Testis (tissue), 2 donors: ENCODE measurements at regions not wholly inside any gene's neighbourhood (a gene's known extent, or its start where the extent isn't known, plus 50 kb on each side); places are given as distances from the start of the nearest gene placed in this dataset.

Experiments used
- POLR2A ChIP-seq: fragments of 450-650 bp; IDR thresholded peaks from one replicate; pipeline ENCODE4 v1.6.1; 2017; ENCODE audit warnings: antibody characterized with exemption, mild to moderate bottlenecking, moderate library complexity
- TF ChIP-seq, protein P1 (sequence below), 3 experiments: fragments of 450-650 bp in 2 of 3; fragments of 200-600 bp in 1 of 3; sonication (generic) in 1 of 3; IDR thresholded peaks; one replicate each; pipeline ENCODE4 v1.5.1; 2016 to 2019; ENCODE audit warnings: antibody characterized with exemption in 3 of 3, mild to moderate bottlenecking in 2 of 3, moderate library complexity in 1 of 3

DNA sequence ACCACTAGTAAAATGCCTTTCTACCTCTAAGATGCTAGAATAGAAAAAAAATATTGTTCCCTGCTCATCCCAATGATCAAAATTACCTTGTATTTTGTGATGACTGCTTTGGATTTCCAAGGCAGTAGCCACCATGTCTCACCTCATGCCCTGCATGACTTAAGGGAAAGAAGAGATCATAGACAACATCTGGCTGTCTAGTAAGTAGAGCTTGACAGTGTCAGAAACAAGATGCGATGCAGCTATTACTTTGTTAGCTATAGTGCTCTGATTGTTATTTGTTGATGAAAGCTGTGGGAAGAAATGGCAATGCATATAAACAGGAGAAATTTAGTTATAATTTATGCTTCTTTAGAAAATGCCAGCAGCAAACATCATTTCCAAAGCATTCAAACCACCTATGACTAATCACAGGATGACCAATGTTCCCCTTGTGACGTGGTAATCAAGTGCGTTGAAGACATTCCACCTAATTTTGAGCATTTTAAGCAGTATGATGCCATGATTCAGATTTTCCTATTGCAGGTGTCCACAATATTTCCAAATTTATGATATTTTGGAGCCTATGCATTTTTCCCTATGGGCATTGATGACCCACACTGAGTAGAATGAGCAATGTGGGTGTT, 308.3 kb downstream of the KCNRG start:
- TF ChIP-seq, protein P1, sequence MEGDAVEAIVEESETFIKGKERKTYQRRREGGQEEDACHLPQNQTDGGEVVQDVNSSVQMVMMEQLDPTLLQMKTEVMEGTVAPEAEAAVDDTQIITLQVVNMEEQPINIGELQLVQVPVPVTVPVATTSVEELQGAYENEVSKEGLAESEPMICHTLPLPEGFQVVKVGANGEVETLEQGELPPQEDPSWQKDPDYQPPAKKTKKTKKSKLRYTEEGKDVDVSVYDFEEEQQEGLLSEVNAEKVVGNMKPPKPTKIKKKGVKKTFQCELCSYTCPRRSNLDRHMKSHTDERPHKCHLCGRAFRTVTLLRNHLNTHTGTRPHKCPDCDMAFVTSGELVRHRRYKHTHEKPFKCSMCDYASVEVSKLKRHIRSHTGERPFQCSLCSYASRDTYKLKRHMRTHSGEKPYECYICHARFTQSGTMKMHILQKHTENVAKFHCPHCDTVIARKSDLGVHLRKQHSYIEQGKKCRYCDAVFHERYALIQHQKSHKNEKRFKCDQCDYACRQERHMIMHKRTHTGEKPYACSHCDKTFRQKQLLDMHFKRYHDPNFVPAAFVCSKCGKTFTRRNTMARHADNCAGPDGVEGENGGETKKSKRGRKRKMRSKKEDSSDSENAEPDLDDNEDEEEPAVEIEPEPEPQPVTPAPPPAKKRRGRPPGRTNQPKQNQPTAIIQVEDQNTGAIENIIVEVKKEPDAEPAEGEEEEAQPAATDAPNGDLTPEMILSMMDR (IDR thresholded peaks at IDR 0.05), result no peak
- no peak for TF ChIP-seq POLR2A
